COLO829 (cell line): ENCODE measurements at regions not wholly inside any gene's neighbourhood (a gene's known extent, or its start where the extent isn't known, plus 50 kb on each side); places are given as distances from the start of the nearest gene placed in this dataset.

Source experiments
- DNase-seq: peaks from one replicate; pipeline ENCODE4 v3.0.0; 2012; ENCODE audit warnings: low spot score

- no peak for DNase-seq
Observed at GRCh38 chr20:21033817-21034216, 72.3 kb downstream of the LINC00237 start.

DNA sequence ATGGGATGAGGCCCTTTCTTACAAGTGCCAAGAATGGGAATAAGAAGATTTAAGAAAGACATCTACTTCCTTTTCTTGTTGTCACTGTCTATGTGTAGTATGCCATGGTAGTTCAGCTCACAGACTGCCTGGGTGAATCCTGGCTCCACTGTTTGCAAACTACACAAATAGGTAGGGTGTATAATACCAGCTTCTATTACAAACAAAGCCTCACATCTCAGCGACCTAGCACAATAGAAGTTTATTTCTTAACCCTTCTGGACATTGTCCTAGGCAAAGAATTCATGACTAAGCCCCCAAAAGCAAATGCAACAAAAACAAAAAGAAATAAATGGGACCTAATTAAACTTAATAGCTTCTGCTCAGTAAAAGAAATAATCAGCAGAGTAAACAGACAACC is 74.5 kb downstream of the LINC00237 start:
- no peak for DNase-seq

DNA sequence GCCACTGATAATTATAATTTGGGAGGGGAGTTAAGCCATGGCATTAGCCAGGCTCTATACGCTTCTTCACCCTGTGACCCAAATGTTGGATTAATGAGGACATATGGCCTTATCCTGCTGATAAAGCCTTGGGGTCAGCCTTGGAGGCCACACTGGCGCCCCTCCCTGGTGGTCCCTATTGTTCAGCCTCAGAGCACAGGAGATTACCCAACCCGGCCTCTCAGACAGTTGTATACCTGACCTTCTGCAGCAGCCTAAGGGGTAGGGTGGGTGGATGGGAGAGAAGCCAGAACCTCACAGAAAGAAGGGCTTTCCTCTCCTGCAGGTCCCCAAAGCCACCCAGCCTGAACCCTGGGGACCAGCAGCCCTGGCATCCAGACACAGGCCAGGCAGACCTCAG is 76.8 kb downstream of the LINC00237 start:
- DNase-seq = no peak

DNA sequence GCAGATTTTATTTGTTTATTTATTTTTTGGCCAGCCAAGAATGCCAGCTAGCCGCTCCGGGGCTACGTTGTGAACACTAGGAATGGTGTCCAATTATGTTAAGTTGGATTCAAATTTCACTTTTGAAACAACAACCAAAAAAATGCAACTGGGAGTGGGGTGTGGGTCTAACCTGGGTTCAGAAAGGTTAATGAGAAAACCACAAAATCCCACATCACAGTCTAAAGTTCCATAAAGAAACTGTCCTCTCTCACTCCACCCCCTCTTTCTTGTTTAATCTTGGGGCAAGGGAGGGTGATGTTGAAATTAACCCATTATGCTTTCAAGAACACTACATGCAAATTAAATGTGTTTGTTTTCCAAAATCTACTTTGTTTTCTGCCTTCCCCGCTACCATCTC is 77.2 kb downstream of the LINC00237 start:
- no peak for DNase-seq

GRCh38 chr20:21028436-21028835 is 77.7 kb downstream of the LINC00237 start:
- no peak for DNase-seq

GRCh38 chr20:21027569-21027968 is 78.6 kb downstream of the LINC00237 start:
- DNase-seq = no peak

GRCh38 chr20:21026951-21027350 is 79.2 kb downstream of the LINC00237 start:
- no peak for DNase-seq

DNA sequence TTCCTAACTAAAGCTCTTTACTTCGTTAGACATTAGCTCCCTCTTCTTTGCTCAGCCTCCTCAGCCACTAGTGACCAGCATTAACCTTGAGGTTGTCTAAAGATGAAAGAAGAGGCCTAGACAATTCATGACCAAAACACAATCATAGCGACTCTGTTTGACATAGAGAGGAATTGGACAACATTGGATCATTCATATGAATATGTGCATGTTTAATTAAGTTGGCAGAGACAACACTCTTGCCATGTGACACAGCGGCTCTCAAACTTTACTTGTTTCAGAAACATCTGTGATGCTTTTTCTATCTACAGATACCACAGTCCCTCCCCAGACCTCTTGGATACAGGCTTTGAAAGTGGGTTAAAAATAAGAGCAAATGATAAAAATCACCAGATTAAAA is 81.7 kb downstream of the LINC00237 start:
- no peak for DNase-seq

DNA sequence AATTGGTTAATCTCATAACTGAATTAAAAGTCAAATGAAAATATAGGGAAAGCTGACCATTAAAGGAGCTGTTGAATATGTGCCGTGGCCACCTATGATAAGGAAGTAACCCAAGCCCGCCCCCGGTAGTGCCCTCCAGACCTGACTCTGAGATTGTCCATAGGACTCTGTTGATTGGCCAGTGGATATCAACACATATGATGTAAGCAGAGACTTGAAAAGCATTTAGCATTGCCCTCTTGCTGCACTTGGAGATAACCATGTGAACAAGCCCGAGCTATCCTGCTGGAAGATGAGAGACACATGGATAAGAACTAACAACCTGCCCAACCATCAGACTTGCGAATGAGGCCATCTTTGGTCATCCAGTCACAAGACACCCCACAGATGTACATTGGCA is 83.2 kb downstream of the LINC00237 start:
- no peak for DNase-seq

DNA sequence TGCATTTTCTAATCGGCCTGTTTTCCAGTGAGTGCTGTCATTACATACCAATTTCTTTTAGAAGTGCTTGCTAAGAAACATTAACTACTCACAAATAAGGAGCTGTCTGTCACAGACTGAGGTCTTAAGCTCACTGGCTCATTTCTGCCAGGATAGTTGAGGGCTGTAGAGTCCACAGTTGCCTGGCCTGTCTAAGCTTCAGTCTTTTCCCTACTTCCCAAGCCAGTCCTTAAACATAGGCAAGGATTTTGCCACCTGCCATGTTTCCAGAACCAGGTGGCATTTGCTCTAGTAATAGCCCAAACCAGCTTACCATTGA is 84.7 kb downstream of the LINC00237 start:
- no peak for DNase-seq

GRCh38 chr20:21020659-21021471 is 85.3 kb downstream of the LINC00237 start:
- DNase-seq = no peak

DNA sequence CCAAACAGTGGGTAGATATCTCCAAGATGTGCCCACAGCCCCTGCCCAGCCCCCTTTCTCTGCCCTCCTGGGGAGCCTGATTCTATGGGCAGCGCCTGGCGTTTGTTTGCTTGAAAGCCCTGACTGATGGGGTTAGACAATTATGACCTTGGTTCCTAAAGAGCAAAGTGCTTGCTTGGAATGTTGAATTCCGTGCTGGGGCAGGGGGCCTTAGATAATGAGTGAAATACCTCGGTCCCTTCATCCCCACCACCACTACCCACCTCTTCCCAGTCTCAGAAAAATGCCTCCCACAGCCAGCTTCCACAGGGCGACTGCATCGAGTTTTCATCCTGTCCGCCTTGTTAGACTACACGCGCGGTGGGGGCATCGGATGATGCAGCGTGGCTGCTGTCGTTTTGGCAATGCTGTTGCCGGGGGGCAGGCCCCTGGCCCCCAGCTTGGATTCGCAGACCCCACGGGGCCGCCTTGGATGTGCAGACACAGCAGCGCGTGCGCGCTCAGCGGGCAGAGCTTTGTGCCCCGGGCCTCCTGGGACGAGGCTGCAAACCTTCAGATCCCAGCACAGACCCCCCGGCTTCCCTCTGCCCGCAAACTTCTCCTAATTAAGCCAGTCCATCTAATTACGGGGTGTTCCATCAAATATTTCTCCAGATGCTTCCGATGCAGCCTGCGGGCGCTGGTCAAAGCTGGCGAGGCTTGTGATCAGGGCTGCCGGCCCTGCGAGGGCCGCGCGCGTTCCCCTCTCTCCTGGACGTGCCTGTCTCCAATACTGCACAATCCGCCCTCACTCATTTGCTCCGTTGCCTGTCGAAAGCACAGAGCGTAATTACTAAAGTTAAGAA is 86.1 kb downstream of the LINC00237 start:
- DNase-seq = no peak

- no peak for DNase-seq
Observed at GRCh38 chr20:21019468-21019813, 86.7 kb downstream of the LINC00237 start.

DNA sequence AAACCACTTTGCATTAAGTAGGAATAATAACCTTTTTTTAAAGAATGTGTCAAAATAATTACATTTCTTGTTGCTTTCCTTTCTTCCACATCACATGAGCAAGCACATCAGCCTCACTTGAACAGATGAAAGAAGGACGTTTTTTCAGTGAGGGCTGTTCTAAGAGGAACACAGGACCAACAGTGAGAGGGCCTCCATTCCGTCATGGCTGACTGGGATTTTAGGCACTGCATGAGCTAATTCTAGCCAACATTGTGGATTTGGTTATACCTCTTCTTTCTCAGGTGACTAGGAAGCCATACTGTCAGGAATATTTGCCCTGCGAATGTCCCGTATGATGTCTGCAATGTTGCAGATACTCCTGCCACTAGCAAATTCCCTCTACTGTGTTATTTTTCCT is 87.6 kb downstream of the LINC00237 start:
- no peak for DNase-seq

DNA sequence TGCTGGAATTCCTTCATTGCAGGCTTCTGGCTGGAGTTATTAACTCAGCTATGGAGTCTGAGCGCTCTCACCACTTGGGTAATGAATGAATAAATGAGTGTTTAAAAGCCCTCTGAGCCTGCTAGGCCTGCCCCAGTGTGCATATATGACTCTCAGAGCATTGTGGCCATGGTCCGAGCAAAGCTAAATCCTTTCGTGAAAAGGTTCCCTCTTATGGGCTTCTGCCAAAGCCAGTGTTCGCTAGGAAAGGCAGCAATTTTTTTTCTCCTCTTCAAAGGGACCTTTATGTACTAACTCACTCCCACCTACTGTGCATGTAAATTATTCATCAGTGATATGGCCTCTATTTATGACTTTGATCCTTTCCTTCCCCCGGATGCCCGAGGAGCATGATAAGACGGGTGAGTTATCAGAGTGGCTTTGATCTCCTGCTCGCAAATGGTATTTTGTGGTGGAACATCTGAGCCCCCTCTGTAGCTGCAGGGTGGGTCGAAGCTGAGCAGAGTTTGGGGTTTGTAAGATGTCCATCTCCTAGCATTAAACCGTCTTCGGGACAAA is 88.6 kb downstream of the LINC00237 start:
- peak; percentile 60 for DNase-seq

- no peak for DNase-seq
Observed at GRCh38 chr20:21016751-21017150, 89.4 kb downstream of the LINC00237 start.

DNA sequence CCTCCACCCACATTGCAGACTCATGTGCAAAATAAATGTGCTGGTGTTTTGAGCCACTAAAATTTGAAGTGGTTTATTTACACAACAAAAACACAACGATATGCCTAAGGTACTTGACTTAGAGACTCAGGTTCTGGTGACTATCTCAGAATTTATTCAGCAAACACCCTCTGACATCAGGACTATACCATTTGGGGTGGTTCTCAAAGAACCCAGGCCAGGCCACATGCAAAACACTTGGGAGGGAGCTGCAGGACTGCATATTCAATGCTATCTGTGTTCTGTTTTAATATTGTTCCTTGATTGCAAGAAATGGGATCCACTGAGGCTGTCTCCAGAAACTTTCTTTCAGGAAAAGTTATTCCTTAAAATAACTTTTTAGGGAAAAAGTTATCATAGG is 91.6 kb downstream of the LINC00237 start:
- no peak for DNase-seq

GRCh38 chr20:21008951-21009350 is 97.2 kb downstream of the LINC00237 start:
- no peak for DNase-seq

GRCh38 chr20:21006611-21007010 is 99.5 kb downstream of the LINC00237 start:
- DNase-seq = no peak

DNA sequence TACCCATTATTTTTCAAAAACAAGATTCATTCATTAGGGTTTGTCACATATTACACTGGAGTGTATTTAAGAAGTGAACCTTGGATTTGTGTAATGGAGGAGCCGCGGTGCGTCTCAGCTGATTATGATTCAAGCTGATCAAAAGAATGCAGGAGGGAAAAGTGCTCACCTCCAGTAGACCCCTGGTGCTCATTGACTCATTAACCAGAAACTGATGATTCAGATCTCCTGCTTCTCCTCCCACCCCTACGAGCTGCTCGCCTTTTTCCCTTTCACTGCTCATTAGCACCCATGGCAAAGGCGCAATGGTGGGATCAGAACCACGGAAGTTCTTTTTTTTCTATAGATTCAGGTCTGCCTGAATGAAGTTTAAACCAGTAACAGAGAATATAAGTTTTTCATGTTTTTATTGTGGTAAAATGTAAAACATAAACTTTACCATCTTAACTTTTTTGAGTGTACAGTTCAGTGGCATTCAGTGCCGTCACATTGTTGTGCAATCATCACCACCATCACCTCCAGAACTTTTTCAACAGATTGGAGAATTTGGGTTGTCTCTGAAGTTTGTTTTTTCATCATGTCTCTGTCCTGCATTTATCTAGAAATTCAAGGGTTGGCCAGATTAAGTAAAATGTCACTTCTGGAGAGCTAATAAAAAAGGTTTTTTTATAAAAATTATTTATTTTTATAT is 101.6 kb downstream of the LINC00237 start:
- DNase-seq = no peak

DNA sequence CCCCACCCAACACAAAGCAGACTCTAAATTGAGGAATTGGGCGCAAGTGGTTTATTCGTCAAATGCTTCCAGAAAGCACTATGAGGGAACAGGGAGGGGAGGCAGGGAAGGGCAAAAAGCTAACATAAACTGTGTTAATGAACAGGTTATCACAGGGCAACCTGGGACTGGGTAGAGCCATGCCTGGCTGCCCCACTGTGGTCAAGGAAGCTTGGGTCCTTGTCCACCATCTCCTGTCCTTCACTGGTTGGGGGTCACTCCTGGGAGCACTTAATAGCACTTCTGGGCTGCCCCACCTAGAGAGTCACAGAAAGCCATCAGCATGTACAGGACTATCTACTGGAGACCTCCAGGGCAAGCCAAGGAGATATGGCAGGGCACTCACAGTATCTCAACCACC is 102.3 kb downstream of the LINC00237 start:
- no peak for DNase-seq

DNA sequence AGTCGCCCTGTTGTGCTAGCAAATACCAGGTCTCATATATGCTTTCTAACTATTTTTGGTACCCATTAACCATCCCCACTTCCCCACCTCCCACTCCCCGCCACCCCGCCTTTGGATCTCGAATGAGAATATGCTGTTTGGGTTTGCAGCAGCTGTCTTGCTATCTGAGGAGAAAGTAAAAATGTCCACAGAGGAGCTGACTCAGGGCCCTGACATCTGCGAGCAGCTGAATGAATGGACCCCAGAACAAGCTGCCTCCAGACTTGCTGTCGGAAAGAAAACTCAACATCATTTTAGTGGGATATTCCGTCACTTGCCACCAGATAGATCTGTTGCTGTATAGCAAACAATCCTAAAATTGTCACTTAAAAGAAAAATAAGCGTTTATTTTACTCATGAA is 103.7 kb downstream of the LINC00237 start:
- DNase-seq = no peak

- no peak for DNase-seq
Observed at GRCh38 chr20:20993372-20993771, 112.8 kb downstream of the LINC00237 start.
